ENCODE measurements at regions not wholly inside any gene's neighbourhood (a gene's known extent, or its start where the extent isn't known, plus 50 kb on each side); places are given as distances from the start of the nearest gene placed in this dataset.

DNA sequence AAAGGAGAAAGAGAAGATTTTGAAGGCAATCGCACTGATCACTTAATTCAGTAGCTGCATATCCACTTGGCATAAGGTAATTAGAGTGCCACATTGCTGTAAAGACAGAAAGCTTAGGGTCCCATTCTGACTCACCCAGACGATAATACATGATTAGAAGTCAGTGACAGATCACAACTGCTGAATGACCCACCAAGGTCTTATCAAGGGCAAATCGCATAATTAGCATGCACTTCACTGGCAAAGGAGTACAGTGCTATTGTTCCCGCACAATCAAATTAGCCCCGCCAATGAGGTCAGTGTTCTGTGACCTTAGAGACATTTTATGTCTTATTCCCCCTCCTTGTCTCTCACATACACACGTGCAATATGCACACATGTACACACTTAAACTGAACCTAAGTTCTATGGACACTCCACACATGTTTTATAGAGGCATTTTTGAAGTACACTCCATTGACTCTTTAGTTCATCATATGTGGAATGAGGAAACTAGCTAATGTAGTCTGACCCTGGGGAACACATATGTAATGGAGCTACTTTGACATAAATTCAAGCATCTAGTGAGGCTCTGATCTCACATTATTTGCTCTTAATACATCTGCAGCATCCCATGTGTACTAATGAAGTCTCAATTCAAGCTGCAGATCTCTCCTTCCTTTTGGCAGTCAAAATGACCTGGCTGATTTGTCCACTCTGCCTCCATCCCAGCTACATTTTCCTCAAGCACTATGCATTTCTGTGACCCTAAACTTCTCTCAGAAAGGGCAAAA lies 673.8 kb upstream of the FANCL start:
- Histone ChIP-seq H3K27me3 (no peaks in the 10 kb centered on the region), H3K27ac (no peak overlapping the region), H3K4me1 (no peaks in the 10 kb centered on the region), H3K4me3 (no peak overlapping the region), H3K36me3 (no peaks in the 10 kb centered on the region), H3K9me3 (no peaks in the 10 kb centered on the region)
- TF ChIP-seq POLR2A (IDR thresholded peaks at IDR 0.05), result no peak
- no peak for TF ChIP-seq CTCF (IDR thresholded peaks at IDR 0.05)
- DNase-seq, result no peak

GRCh38 chr2:58913082-58913726 lies 672.1 kb upstream of the FANCL start:
- no peak for DNase-seq
- Histone ChIP-seq H3K36me3 (no peaks in the 10 kb centered on the region), H3K4me1 (no peaks in the 10 kb centered on the region), H3K9me3 (no peaks in the 10 kb centered on the region), H3K27me3 (no peaks in the 10 kb centered on the region), H3K27ac (no peak overlapping the region), H3K4me3 (no peak overlapping the region)
- TF ChIP-seq CTCF (IDR thresholded peaks at IDR 0.05) (no peak), POLR2A (IDR thresholded peaks at IDR 0.05) (no peak)

DNA sequence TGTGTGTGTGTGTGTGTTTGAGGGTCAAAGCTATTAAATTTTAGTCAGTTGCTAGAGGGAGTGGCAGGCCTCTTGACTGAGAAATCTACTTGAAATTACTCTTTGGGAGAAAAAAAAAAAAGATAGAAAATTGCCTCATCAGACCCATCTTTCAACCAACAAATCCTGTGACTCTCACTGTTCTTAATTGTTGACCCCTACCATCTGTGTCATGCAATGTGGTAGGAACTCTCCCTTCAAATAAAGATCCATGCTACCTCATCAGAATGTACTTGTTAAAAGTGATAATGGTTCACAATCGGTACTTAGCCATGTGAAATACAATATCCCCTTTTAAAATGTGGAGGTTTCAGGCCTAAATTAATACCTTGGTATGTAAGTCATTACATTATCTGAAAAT lies 670.8 kb upstream of the FANCL start:
- H3K9me3 ChIP-seq, result no peaks in the 10 kb centered on the region
- no peaks in the 10 kb centered on the region for H3K4me1 ChIP-seq
- no peak for DNase-seq
- no peaks in the 10 kb centered on the region for H3K27me3 ChIP-seq
- H3K36me3 ChIP-seq, result no peaks in the 10 kb centered on the region
- TF ChIP-seq CTCF (IDR thresholded peaks at IDR 0.05) (no peak), POLR2A (IDR thresholded peaks at IDR 0.05) (no peak)
- H3K4me3 ChIP-seq, result no peak overlapping the region
- H3K27ac ChIP-seq, result no peak overlapping the region

- Histone ChIP-seq H3K4me3 (no peak overlapping the region), H3K36me3 (no peaks in the 10 kb centered on the region), H3K27me3 (no peaks in the 10 kb centered on the region), H3K27ac (no peak overlapping the region), H3K9me3 (no peaks in the 10 kb centered on the region), H3K4me1 (no peaks in the 10 kb centered on the region)
- no peak for TF ChIP-seq CTCF (IDR thresholded peaks at IDR 0.05)
- no peak for DNase-seq
Observed at GRCh38 chr2:58908501-58909154, 667.5 kb upstream of the FANCL start.

GRCh38 chr2:58907644-58908043 lies 666.5 kb upstream of the FANCL start:
- no peak overlapping the region for H3K27ac ChIP-seq
- TF ChIP-seq CTCF (IDR thresholded peaks at IDR 0.05) (no peak), POLR2A (IDR thresholded peaks at IDR 0.05) (no peak)
- DNase-seq, result no peak
- H3K36me3 ChIP-seq, result no peaks in the 10 kb centered on the region
- H3K4me1 ChIP-seq, result no peaks in the 10 kb centered on the region
- no peak overlapping the region for H3K4me3 ChIP-seq
- no peaks in the 10 kb centered on the region for H3K27me3 ChIP-seq
- H3K9me3 ChIP-seq, result no peaks in the 10 kb centered on the region

Measured in Peyer's patch (tissue), 4 donors.